Umbilical cord (tissue), 1 donor: ENCODE measurements at regions not wholly inside any gene's neighbourhood (a gene's known extent, or its start where the extent isn't known, plus 50 kb on each side); places are given as distances from the start of the nearest gene placed in this dataset.
A peak's percentile ranks its signal among the peaks of the same experiment; 100 is the strongest.
"Not testable (repeated sequence)": the region's sequence is repeated elsewhere in the genome, so short reads cannot be mapped to it uniquely, and the experiment has no call there.

Source experiments
- DNase-seq: peaks from one replicate; pipeline ENCODE4 v3.0.0-alpha.2; 2015; ENCODE audit warnings: low spot score

DNA sequence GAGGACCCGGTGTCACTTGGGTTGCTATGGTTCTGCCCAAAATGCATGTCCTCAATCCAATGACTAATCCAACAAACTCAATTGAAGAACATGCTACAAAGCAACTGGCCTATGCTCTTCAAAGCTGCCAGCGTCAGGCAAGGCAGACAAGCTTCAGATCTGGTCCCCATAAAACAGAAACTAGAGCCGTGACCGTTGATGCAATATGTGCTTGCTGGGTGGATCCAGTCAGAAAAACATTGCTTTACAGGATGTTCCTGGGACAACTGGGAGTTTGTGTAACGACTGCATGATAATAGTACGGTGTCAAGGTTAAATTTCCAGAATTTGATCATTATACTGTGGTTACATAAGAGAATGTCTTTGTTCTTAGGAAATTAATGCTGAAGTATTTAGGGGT lies 120.7 kb upstream of the CTBP2 start:
- no peak for DNase-seq

DNA sequence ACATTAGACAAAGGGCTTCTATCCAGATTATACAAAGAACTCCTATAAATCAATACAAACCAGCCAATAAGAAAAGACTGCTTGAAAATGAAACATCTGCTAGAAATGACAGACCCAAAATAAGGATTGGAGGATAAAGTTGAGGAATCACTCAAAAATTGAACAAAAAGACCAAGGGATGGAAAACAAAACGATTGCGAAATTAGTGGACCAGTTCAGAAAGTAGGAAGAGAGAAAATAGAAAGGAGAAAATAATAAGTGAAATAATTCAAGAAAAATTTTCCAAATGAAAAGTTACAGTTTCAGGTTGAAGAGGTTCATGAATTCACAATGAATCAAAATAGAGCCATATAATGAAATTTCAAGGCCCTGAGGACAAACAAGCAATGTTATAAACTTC lies 115.8 kb upstream of the CTBP2 start:
- no peak for DNase-seq

DNA sequence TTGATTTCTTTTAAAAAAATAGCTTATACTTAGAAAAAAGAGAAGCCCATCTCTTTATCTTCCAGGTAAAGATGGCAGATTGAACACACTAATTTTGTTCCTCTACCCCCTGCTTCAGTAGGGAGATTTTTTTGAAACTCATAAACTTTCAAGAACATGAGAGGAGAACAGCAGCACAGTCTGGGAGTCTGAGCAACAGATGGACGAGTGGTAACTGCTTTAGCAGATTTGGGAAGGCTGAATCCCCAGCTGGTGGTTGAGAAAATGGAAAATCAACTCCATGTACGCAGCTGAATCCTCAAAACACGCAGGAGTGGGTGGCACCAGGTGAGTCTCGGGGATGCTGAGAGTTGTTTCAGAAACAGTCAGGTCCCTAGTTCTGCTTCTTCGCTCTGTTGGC lies 114.6 kb upstream of the CTBP2 start:
- no peak for DNase-seq

DNA sequence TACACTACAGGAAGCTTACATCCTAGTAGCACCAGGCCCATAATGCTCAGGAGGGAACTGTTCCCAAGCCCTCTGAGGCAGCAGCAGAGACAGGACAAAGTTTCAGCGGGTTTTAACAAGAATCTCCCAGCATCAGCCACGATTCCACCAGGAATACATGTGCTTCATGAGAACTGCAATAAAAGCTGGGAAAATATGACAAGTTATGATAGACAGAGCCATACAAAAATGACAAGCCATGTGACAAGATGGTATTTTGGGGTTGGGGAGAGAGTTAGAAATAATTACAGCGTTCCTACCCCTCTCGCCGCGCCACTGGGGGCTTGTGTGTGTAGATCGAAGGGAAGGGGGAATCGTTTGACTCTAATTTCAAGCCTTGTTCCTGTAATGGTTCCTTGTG lies 112.7 kb upstream of the CTBP2 start:
- DNase-seq: no peak

DNA sequence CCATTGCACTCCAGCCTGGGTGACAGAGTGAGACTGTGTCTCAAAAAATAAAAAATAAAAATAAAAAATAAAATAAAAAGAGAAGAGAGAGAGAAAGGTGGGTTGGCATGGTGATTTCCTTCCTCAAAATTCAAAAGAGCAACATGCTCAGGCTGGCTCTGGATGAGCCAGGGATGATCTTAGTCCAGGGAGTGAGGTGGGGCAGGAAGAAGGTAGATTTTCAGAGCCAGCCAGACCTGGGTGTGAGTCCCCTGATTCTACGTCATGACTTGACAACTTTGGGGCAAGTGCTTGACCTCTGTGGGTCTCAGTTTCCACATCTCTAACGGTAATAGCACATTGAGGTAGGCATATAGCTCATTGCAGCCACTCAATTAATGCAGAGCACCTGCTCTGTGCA lies 109.4 kb upstream of the CTBP2 start:
- DNase-seq: no peak

DNA sequence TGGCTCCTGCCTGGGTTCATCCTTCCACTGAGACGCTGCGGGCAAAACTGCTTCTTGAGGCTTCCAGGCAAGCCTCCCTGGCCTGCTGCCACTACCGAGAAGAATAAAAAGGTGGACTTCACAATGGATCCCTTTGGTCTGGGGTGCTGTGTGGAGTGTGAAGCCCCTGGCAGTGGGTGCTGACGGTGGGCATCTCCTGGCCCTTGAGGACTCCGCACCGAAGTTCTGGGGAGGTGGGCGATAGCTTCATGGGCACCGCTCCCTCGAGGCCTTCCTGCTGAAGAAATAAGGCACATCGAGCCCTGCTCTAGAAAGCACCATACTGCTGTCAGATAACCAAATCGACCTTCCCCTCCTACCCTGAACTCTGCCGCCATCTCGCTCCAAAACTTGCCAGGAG lies 106.6 kb upstream of the CTBP2 start:
- no peak for DNase-seq

DNA sequence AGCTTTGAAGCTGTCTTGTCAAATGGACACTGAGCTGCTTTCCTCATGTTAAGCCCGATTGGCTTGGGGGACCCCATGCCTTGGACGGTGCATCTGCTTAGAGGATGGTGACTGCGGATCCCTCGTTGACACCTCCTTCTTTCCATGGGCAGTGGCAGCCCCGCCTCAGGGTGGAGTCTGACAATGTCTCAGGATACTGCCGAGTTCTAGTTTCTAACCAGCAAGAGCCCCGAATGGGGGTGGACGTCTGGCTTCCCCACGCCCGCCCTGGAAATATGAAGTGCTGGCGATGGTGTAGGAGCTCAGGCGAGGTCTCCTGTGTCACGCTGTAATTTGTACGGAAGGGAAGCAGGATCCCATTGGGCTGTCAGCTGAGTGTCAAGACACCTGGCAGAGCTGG lies 106.2 kb upstream of the CTBP2 start:
- no peak for DNase-seq

DNA sequence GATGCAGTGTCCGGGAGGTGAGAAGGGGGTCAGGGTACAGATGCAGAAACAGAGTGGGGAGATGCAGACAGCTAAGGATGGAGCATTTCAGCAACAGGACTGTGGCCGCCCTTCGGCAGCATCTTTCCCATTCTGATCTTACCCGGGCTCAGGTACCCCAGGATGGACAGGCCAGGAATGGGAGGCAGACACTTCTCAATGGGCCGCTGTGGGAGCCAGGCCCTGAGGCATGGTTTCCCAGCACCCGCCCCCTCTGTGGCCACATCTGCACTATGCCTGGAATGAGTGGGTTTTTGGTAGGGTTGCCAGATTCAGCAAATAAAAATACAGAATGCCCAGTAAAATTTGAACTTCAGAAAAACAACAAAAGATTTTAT lies 105.2 kb upstream of the CTBP2 start:
- DNase-seq: no peak

DNA sequence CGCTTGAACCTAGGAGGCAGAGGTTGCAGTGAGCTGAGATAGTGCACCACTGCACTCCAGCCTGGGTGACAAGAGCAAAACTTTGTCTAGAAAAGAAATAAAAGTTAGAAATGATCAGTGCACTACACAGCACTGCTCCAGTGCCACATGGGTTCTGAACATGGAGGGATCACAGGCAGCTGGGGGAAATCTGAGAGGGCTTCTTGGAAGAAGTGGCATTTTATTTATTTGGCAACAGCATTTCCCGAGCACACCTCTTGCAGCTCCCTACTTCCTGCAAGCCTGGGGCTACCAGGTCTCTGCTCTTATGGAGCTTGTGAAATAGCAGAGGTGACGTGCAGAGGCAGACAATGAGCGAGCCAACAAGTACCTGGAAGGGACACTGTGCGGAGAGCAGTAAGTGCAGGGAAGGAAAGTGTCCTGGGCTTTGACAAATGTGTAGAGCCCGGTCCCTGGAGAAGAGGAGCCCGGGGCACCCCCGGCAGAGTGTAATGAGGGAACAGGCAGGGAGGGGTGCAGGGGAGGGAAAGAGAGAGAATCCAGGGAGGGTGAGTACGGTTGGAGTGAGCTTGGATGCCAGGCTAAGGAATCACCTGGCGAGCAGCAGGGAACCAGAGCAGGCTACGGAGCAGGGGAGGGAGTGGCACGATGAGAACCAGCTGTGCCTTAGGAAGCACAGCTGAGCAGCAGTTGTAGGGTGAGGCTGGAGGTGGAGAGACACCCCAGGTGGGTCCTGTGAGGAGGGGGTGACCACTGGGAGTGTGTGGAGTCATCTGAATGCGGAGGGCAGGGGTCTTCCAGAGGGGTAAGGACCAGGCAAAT lies 104.6 kb upstream of the CTBP2 start:
- no peak for DNase-seq

DNA sequence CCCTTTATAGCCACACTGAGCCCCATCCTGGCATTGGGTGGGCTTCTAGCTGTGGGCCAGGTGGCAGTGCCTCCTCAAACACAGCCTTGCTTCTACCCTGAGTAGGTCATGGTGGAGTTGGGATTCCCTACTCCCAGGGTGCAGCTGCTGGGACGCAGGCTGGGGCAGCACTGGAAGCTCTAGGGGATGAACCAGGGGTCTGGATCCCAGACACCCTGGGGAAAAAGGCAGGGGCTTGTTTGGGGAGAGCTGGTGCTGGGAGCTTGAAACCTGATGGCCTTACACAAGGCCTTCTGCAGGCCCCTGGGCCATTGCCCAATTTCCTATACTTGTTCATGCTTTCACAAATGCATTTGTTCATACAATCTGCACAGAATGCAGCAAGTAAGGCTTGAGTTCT lies 103.7 kb upstream of the CTBP2 start:
- DNase-seq: no peak

DNA sequence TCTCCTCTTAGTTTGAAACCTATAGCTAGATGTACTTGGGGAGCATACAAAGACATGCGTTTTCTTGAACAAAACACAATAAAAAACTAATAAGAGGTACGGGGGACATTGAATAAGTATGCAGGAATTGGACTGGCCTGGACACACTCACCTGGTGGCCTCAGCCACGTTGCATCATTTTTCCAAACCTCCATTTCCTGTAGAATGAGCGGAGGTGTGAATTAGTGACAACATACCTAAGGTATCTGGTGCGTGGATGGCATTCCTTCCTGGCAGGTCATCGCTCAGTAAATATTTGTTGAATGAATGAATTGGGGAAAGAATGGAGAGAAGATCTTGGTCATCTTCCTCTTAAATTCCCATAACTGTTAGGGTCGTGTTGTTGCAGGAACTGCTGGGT lies 103.2 kb upstream of the CTBP2 start:
- no peak for DNase-seq

DNA sequence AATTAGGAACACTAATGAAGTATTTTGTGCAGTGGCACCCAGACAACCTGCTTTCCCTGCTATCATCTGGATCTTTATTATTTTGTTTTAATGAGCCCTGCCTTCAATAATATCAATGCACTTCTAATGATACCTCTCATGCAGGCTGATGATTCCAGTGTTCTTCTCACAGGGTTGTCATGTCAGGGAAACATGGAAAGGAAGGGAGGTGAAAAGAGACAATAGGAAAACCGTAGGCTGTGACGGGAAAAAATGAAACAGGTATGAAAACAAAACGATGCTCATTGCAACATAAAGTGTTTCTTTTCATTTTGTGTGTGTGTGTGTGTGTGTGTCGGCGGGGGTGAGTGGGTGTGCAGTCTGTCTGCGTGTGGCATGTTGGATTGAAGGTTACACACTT lies 102.6 kb upstream of the CTBP2 start:
- no peak for DNase-seq

DNA sequence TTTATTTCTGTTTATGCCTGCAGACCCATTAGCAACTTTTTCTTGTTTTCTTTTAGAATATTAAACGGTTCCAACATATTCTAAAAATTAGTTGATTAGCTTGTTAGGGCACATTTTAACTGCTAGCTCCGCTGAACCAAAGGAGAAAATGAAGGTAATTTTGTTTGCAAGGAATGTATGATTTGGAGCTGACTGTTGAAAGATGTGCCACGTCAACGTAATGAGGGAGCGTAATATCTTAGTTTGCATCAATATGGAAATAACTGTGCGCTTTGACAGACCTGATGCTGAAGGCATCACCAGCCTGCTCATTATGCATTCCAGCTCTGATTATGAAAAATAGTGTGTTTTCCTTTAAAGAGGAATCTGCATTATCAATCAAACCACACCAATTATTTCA lies 102.0 kb upstream of the CTBP2 start:
- DNase-seq: no peak

DNA sequence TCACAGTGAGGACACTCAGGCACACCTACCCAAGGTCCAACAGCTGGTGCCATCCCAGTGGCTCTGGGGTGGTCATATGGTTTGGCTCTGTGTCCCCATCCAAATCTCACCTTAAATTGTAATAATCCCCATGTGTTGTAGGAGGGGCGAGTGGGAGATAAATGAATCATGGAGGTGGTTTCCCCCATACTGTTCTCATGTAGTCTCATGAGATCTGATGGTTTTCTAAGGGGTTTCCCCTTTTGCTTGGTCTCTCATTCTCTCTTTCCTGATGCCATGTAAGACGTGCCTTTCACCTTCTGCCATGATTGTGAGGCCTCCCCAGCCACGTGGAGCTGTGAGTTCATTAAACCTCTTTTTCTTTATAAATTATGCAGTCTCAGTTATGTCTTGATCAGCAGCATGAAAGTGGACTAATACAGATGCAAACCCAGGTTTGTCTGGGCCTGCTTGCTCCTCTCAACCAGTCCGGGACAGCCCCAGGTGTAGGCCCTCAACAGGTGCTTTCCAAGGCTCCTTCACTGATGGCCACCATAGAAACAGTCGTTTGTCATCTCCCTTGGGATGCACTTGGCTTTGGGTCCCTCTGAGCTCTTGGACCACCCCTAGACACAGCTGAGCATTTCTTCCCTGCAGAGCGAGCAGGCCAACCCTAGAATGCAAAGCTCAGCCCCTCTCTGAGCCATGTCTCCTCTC lies 101.3 kb upstream of the CTBP2 start:
- DNase-seq: no peak

DNA sequence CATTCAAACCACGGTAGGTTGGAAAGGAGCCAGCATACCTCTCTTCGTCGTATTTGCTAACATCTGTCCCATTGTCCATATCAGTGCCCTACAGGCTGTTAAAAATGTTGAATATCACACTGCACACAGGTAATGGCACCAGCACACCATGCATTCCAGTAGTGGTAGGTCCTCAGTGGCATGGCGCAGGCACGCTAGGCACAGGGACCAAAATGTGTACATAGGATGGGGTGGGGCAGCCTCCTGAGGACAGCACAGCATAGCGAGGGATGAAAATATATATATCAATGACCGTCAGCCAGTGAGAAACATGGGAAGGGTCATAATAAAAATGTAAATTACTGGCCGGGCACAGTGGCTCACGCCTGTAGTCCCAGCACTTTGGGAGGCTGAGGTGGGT lies 99.9 kb upstream of the CTBP2 start:
- DNase-seq: no peak

DNA sequence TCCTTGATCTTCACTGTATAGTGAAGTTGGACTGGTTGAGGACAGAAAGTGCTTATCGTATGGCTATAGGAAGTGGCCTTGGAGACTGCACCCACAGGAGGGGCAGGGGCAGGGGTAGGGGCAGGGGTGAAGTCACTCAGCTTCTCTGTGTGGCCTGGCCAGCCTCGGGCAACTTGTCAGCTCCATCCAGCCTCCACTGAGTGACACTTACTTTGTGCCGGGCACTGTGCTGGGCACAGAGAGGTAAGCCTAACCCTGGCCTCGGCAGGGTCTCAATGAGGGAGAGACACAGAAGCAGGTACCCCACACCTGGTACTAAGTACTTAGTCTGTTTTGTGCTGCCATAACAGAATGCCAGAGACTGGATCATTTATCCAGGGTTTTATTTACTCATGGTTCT lies 99.3 kb upstream of the CTBP2 start:
- DNase-seq: no peak

DNA sequence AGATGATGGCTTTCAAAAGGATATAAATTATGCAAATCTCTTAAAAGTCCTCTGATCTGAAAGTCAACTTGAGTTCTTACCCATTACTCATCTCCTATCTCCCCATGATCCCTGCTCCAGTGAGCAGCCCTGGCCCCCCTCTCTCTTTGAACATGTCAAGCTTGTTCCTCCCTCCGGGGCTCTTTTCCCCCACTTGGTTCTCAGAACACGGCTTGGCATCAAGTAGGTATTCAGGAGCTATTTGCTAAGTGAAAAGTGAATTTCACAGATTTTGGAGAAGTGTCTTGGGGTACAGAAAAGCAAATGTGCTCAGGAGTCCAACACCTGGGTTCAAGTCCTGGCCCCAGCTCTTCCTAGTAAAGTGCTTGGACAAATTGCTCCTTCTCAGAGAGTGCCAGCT lies 98.3 kb upstream of the CTBP2 start:
- peak; percentile 85 for DNase-seq

DNA sequence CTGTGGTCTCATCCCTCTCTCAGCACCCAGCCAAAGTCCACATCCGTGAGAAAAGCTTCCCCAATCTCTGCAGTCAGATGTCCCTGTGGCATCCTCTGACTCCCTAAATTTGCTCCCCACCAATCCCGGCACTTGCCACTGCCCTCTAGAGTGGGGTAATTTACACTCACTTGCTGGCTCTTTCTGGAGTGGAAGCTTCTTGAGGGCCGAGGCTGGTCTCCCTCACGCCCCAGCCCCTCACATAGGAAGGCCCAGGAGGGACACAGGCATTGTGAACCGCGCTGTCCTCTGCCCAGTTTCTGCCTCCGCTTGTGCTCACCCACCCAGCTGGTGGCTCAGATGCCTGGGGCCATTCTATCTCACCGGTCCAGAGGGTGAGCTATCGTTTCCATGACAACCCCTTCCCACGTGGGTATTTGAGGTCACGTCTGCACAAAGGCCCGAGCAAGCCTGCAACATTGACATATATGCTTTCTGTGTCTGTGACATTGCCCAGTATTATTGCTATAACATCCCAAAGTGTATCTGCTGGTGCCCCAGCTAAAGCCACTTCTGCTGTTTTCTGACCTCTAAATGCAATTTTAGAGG lies 97.3 kb upstream of the CTBP2 start:
- peak; percentile 28 for DNase-seq

DNA sequence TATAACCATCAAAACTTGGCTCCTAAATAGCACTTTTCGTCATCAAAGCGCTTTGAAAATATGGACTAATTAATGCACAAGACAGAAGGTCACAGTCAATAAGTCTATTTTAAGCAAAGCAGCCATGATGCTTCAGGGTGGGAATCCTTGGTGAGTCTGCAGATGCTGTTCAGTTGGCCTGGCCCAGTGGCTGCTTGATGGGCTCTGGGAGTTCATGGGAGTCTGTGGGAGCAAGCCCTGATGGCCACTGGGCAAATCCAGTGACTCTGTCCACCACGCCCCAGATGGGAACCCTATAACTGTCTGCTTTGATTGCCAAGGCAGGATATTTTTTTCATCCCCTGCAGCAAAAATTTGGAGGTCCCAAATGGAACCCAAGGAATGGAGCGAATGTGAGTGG lies 95.7 kb upstream of the CTBP2 start:
- no peak for DNase-seq

DNA sequence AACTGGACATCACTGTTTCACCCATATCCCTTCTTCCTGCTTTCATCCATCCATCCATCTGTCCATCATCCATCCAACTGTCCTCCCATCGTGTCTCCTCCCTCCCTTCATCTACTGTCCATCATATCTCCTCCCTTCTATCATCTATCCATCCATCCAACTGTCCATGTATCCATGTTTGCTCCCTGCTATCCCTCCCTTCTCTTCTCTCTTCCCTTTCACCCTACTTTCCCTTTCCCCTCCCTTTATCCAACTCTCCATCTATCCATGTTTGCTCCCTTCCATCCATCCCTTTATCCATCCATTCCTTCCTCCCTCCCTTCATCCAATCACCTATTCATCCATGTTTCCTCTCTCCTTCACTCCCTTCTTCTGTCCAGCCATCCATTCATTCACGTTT lies 92.6 kb upstream of the CTBP2 start:
- DNase-seq: no peak

DNA sequence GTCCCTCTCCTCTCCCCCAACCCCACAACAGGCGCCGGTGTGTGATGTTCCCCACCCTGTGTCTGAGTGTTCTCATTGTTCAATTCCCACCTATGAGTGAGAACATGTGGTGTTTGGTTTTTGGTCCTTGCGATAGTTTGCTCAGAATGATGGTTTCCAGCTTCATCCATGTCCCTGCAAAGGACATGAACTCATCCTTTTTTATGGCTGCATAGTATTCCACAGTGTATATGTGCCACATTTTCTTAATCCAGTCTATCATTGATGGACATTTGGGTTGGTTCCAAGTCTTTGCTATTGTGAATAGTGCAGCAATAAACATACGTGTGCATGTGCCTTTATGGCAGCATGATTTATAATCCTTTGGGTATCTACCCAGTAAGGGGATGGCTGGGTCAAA lies 90.5 kb upstream of the CTBP2 start:
- DNase-seq: not testable (repeated sequence)

DNA sequence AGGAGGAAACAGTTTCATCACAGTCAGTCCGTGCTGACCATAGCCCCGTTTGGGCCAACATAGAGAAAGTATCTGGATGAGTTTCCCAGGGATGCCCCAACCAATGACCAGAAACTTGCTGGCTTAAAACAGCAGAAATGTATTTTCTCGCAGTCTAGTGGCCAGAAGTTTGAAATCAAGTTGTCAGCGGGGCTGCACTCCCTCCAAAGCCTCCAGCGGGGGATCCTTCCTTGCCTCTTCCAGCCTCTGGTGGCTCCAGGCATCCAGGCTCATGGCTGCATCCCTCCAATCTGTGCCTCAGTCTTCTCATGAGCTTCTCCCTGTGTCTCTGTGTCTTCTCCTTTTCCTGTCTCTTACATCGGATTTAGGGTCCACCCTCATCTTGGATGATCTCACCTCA lies 89.6 kb upstream of the CTBP2 start:
- no peak for DNase-seq

DNA sequence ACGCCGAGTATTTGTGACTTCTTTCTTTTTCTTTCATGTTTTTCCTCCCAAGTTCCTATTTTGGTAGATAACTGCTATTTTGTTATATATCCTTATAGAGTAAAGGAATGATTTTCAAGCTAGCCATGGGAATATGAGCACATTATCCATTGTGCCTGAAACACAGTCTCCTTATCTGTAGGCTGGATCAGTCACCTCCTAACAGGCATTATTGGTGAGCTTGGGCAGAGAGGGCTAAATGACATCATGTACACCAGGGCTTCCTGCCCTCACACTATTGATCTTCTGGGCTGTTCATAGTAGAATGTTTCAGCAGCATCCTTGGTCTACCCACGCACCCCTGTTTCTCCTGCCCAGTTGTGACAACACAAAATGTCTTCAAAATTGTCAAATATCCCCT lies 88.1 kb upstream of the CTBP2 start:
- DNase-seq: no peak
